CD14-positive monocyte (primary cell): ENCODE measurements at regions not wholly inside any gene's neighbourhood (a gene's known extent, or its start where the extent isn't known, plus 50 kb on each side); places are given as distances from the start of the nearest gene placed in this dataset.

Source experiments
- DNase-seq, 3 donors: peaks; one replicate each; pipeline ENCODE4 v3.0.0-alpha.2; 2011 to 2022
- H2AFZ ChIP-seq: 2 replicates; pipeline ENCODE4 v1.6.0; 2012; ENCODE audit warnings: mild to moderate bottlenecking, low read depth, low read length, inconsistent platforms; ENCODE audit not compliant: insufficient read depth, poor library complexity, severe bottlenecking
- H3K27ac ChIP-seq, 2 donors: 1 replicate in 1 of 2; 2 replicates in 1 of 2; pipeline ENCODE4 v1.5.1; 2012 to 2013; ENCODE audit warnings: low read length in 2 of 2, control low read depth in 1 of 2, inconsistent platforms in 1 of 2, low read depth in 1 of 2, mild to moderate bottlenecking in 1 of 2
- H3K27me3 ChIP-seq, 2 donors: one replicate each; pipeline versions ENCODE4 v1.6.0 to v1.6.1; 2011 to 2013; ENCODE audit warnings: low read length in 2 of 2; ENCODE audit not compliant: control insufficient read depth in 2 of 2, insufficient read depth in 2 of 2
- H3K36me3 ChIP-seq, 2 donors: replicated peaks in 1 of 2; 1 replicate in 1 of 2; 2 replicates in 1 of 2; pipeline versions ENCODE4 v1.5.1 to v1.6.1; 2012 to 2013; ENCODE audit warnings: low read length in 2 of 2, control low read depth in 1 of 2, inconsistent platforms in 1 of 2, mild to moderate bottlenecking in 1 of 2; ENCODE audit not compliant: insufficient read depth in 2 of 2, control insufficient read depth in 1 of 2
- H3K4me1 ChIP-seq, 2 donors: 1 replicate in 1 of 2; 2 replicates in 1 of 2; pipeline versions ENCODE4 v1.5.1 to v1.6.1; 2012 to 2013; ENCODE audit warnings: low read length in 2 of 2, control low read depth in 1 of 2, inconsistent platforms in 1 of 2, mild to moderate bottlenecking in 1 of 2, moderate library complexity in 1 of 2; ENCODE audit not compliant: insufficient read depth in 2 of 2, control insufficient read depth in 1 of 2
- H3K4me2 ChIP-seq: replicated peaks from 2 replicates; pipeline ENCODE3; 2012; ENCODE audit warnings: low read length, moderate library complexity, mild to moderate bottlenecking; ENCODE audit not compliant: poor library complexity, severe bottlenecking; ENCODE audit errors: extremely low read depth
- H3K4me3 ChIP-seq, 3 experiments: fragments of 200-600 bp in 1 of 3; sonication (generic) in 1 of 3; replicated peaks in 1 of 3; 1 replicate in 2 of 3; 2 replicates in 1 of 3; pipeline ENCODE4 v1.5.1; 2011 to 2013; ENCODE audit warnings: low read length in 3 of 3, mild to moderate bottlenecking in 3 of 3, control low read depth in 2 of 3, low read depth in 2 of 3, inconsistent platforms in 1 of 3, moderate library complexity in 1 of 3
- H3K79me2 ChIP-seq: 2 replicates; pipeline ENCODE4 v1.6.0; 2012; ENCODE audit warnings: mild to moderate bottlenecking, control low read depth, inconsistent platforms, low read length, moderate library complexity; ENCODE audit not compliant: insufficient read depth
- H3K9ac ChIP-seq: 2 replicates; pipeline ENCODE4 v1.6.0; 2017; ENCODE audit warnings: low read length, mild to moderate bottlenecking; ENCODE audit not compliant: insufficient read depth, poor library complexity, severe bottlenecking
- H3K9me3 ChIP-seq, 2 donors: replicated peaks in 1 of 2; 1 replicate in 1 of 2; 2 replicates in 1 of 2; pipeline versions ENCODE4 v1.5.1 to v1.6.1; 2012 to 2013; ENCODE audit warnings: low read length in 2 of 2, control low read depth in 1 of 2; ENCODE audit not compliant: control insufficient read depth in 1 of 2, insufficient read depth in 1 of 2
- H4K20me1 ChIP-seq: 2 replicates; pipeline ENCODE4 v1.6.0; 2012; ENCODE audit warnings: mild to moderate bottlenecking, low read length, control low read depth, moderate library complexity; ENCODE audit not compliant: insufficient read depth
- H3K27ac Mint-ChIP-seq, 7 donors: one replicate each; pipeline ENCODE4 v1.8.0; 2020; ENCODE audit warnings: mild to moderate bottlenecking in 7 of 7, mixed read lengths in 7 of 7, moderate library complexity in 6 of 7, inconsistent platforms in 2 of 7
- H3K27me3 Mint-ChIP-seq, 3 donors: one replicate each; pipeline ENCODE4 v1.8.0; 2021 to 2022; ENCODE audit warnings: low read depth in 3 of 3, mild to moderate bottlenecking in 3 of 3, mixed read lengths in 3 of 3, moderate library complexity in 3 of 3, inconsistent platforms in 1 of 3
- H3K36me3 Mint-ChIP-seq, 2 donors: one replicate each; pipeline ENCODE4 v1.8.0; 2020; ENCODE audit warnings: mixed read lengths in 2 of 2, inconsistent platforms in 1 of 2, mild to moderate bottlenecking in 1 of 2
- H3K4me1 Mint-ChIP-seq: one replicate; pipeline ENCODE4 v1.8.0; 2020; ENCODE audit warnings: mild to moderate bottlenecking, mixed read lengths
- H3K4me3 Mint-ChIP-seq, 2 donors: one replicate each; pipeline ENCODE4 v1.8.0; 2020; ENCODE audit warnings: mild to moderate bottlenecking in 2 of 2, mixed read lengths in 2 of 2, moderate library complexity in 1 of 2
- H3K9me3 Mint-ChIP-seq, 7 donors: one replicate each; pipeline ENCODE4 v1.8.0; 2020 to 2022; ENCODE audit warnings: mixed read lengths in 7 of 7, mild to moderate bottlenecking in 6 of 7, moderate library complexity in 6 of 7, inconsistent platforms in 2 of 7
- WGBS: methylation state at CpG from one replicate; pipeline ENCODE4 v1.1.5; 2013; ENCODE audit warnings: missing lambda C conversion rate; ENCODE audit not compliant: insufficient coverage; 5-methylcytosine and 5-hydroxymethylcytosine counted together
- intact Hi-C, 2 donors: fragments of 100-400 bp; cut with micrococcal nuclease; formaldehyde crosslinking; loops; one replicate each; pipeline versions ENCODE4 v1.15.0 to v1.15.1; 2023
- TF ChIP-seq, protein P1 (sequence below): fragments of 200-600 bp; IDR thresholded peaks from one replicate; pipeline ENCODE4 v1.8.0; 2022; ENCODE audit warnings: antibody characterized with exemption, mild to moderate bottlenecking

GRCh38 chr11:11710556-11710955 is 88.8 kb upstream of the GALNT18 start:
- no peak overlapping the region for H3K4me3 ChIP-seq
- 93% methylated on average over 3 of the region's 4 CpGs for WGBS
- TF ChIP-seq, protein P1, sequence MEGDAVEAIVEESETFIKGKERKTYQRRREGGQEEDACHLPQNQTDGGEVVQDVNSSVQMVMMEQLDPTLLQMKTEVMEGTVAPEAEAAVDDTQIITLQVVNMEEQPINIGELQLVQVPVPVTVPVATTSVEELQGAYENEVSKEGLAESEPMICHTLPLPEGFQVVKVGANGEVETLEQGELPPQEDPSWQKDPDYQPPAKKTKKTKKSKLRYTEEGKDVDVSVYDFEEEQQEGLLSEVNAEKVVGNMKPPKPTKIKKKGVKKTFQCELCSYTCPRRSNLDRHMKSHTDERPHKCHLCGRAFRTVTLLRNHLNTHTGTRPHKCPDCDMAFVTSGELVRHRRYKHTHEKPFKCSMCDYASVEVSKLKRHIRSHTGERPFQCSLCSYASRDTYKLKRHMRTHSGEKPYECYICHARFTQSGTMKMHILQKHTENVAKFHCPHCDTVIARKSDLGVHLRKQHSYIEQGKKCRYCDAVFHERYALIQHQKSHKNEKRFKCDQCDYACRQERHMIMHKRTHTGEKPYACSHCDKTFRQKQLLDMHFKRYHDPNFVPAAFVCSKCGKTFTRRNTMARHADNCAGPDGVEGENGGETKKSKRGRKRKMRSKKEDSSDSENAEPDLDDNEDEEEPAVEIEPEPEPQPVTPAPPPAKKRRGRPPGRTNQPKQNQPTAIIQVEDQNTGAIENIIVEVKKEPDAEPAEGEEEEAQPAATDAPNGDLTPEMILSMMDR = no peak
- intact Hi-C loops = no loop called here
- H3K27me3 Mint-ChIP-seq = peaks cover 4 to 13% (median 6%) of the 10 kb centered on the region in 3 donors
- H3K4me3 Mint-ChIP-seq = no peak overlapping the region
- no peak for DNase-seq
- H2AFZ ChIP-seq = no peak overlapping the region
- no peak overlapping the region for H3K27ac Mint-ChIP-seq
- no peak overlapping the region for H3K27ac ChIP-seq
- H3K9ac ChIP-seq = no peak overlapping the region
- no peaks in the 10 kb centered on the region for H4K20me1 ChIP-seq
- H3K4me1 Mint-ChIP-seq = no peaks in the 10 kb centered on the region
- no peaks in the 10 kb centered on the region for H3K36me3 ChIP-seq
- no peak overlapping the region for H3K4me2 ChIP-seq
- peaks cover under 1 to 11% (median 6%) of the 10 kb centered on the region in 7 donors for H3K9me3 Mint-ChIP-seq
- H3K4me1 ChIP-seq = no peaks in the 10 kb centered on the region
- no peaks in the 10 kb centered on the region for H3K9me3 ChIP-seq
- H3K36me3 Mint-ChIP-seq = no peaks in the 10 kb centered on the region
- no peaks in the 10 kb centered on the region for H3K79me2 ChIP-seq
- H3K27me3 ChIP-seq = no peaks in the 10 kb centered on the region

DNA sequence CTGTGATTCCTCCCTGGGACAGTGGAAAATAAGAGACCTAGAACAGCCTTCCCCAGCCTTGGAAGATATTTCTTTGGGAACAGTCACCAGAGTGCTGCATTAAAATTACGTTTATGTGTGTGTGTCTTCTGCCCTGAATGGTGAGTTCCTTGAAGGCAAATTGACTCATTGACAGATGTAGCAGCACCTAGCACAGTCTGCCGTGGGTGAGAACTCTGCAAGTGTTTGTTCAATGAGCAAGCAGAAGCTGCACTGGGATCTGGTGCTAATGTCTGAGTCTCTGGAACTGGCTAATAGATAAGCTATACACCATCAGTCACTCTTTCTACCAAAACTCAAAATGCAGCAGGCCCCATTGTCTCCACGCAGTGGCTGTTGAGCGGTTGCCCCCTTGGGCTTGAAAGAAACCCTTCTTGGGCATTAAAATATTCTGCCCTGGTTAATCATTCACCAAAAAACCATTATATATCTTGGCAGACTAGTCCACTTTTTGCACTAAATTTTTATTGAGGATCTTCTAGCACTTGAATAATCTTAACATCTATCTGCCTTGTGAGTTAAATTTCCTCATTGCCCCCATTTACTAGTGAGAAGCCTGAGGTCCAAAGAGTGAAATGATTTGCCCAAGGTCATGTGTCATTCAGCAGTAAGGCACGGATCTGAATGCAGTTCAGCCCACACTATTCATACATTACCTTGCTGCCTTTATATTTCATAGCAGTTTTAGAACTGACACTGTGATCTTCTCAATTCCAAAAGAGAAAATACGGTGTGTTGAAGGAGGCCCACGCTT is 87.8 kb upstream of the GALNT18 start:
- Histone ChIP-seq H3K9me3 (no peaks in the 10 kb centered on the region), H3K27ac (no peak overlapping the region), H3K27me3 (no peaks in the 10 kb centered on the region), H4K20me1 (no peaks in the 10 kb centered on the region), H3K4me2 (no peak overlapping the region), H3K36me3 (no peaks in the 10 kb centered on the region), H3K9ac (no peak overlapping the region), H2AFZ (no peak overlapping the region), H3K4me1 (no peaks in the 10 kb centered on the region), H3K4me3 (no peak overlapping the region), H3K79me2 (no peaks in the 10 kb centered on the region)
- H3K9me3 Mint-ChIP-seq = peaks cover 0 to 9% (median 2%) of the 10 kb centered on the region in 7 donors
- intact Hi-C loops = no loop called here
- no peaks in the 10 kb centered on the region for H3K36me3 Mint-ChIP-seq
- no peak for DNase-seq
- 94% methylated on average over 7 of the region's 7 CpGs for WGBS
- H3K4me3 Mint-ChIP-seq = no peak overlapping the region
- TF ChIP-seq, protein P1 = no peak
- H3K4me1 Mint-ChIP-seq = no peaks in the 10 kb centered on the region
- H3K27ac Mint-ChIP-seq = no peak overlapping the region
- peaks cover 4 to 11% (median 6%) of the 10 kb centered on the region in 3 donors for H3K27me3 Mint-ChIP-seq
